Stimulated activated CD4-positive, alpha-beta T cell treated with anti-CD3 and anti-CD28 coated beads, Interleukin-12 subunit alpha, Interleukin-12 subunit beta, amount 100 ng/mL, for 24 hours (primary cell): ENCODE measurements at regions not wholly inside any gene's neighbourhood (a gene's known extent, or its start where the extent isn't known, plus 50 kb on each side); places are given as distances from the start of the nearest gene placed in this dataset.

ENCODE experiments used
- DNase-seq, 2 experiments: peaks; one replicate each; pipeline ENCODE4 v3.0.0-alpha.2; 2020; ENCODE audit warnings: low read depth in 2 of 2

GRCh38 chr5:167804512-167805220 is 486.8 kb upstream of the WWC1 start:
- DNase-seq = no peak

GRCh38 chr5:167810573-167810972 is 480.9 kb upstream of the WWC1 start:
- DNase-seq = no peak

GRCh38 chr5:167812871-167813270 is 478.6 kb upstream of the WWC1 start:
- DNase-seq = no peak

GRCh38 chr5:167813389-167813788 is 478.1 kb upstream of the WWC1 start:
- no peak for DNase-seq

- DNase-seq = no peak
Observed at GRCh38 chr5:167814040-167814439, 477.4 kb upstream of the WWC1 start.

GRCh38 chr5:167814828-167815227 is 476.6 kb upstream of the WWC1 start:
- no peak for DNase-seq

- DNase-seq = no peak
Observed at GRCh38 chr5:167816354-167816753, 475.1 kb upstream of the WWC1 start.

- DNase-seq = no peak
Observed at GRCh38 chr5:167816864-167817263, 474.6 kb upstream of the WWC1 start.

- DNase-seq = no peak
Observed at GRCh38 chr5:167819406-167819805, 472.0 kb upstream of the WWC1 start.

- no peak for DNase-seq
Observed at GRCh38 chr5:167820101-167820990, 471.1 kb upstream of the WWC1 start.

- DNase-seq = no peak
Observed at GRCh38 chr5:167821151-167821550, 470.3 kb upstream of the WWC1 start.

- no peak for DNase-seq
Observed at GRCh38 chr5:167821669-167822068, 469.8 kb upstream of the WWC1 start.

- DNase-seq = no peak
Observed at GRCh38 chr5:167822241-167822640, 469.2 kb upstream of the WWC1 start.

GRCh38 chr5:167823405-167823804 is 468.0 kb upstream of the WWC1 start:
- DNase-seq = no peak

GRCh38 chr5:167827766-167828165 is 463.7 kb upstream of the WWC1 start:
- DNase-seq = no peak

- DNase-seq = no peak
Observed at GRCh38 chr5:167831754-167832504, 459.5 kb upstream of the WWC1 start.

GRCh38 chr5:167832609-167833008 is 458.8 kb upstream of the WWC1 start:
- DNase-seq = no peak

- no peak for DNase-seq
Observed at GRCh38 chr5:167833456-167833855, 458.0 kb upstream of the WWC1 start.

- no peak for DNase-seq
Observed at GRCh38 chr5:167835146-167835545, 456.3 kb upstream of the WWC1 start.

- DNase-seq = no peak
Observed at GRCh38 chr5:167837127-167837526, 454.3 kb upstream of the WWC1 start.

GRCh38 chr5:167839065-167839464 is 452.4 kb upstream of the WWC1 start:
- no peak for DNase-seq

GRCh38 chr5:167840527-167841130 is 450.8 kb upstream of the WWC1 start:
- no peak for DNase-seq
